IPS DF 6.9 (cell line): ENCODE measurements at regions not wholly inside any gene's neighbourhood (a gene's known extent, or its start where the extent isn't known, plus 50 kb on each side); places are given as distances from the start of the nearest gene placed in this dataset.

Experiments used
- DNase-seq: peaks from one replicate; pipeline ENCODE4 v3.0.0-alpha.2; 2013; ENCODE audit warnings: low read depth, low spot score
- H3K27ac ChIP-seq: one replicate; pipeline ENCODE4 v1.5.1; 2013; ENCODE audit warnings: low read length, control low read depth
- H3K27me3 ChIP-seq: 2 replicates; pipeline ENCODE4 v1.6.1; 2013; ENCODE audit warnings: mild to moderate bottlenecking, low read length; ENCODE audit not compliant: control insufficient read depth, insufficient read depth
- H3K36me3 ChIP-seq: 2 replicates; pipeline ENCODE4 v1.6.1; 2013; ENCODE audit warnings: low read length; ENCODE audit not compliant: control insufficient read depth, insufficient read depth
- H3K4me1 ChIP-seq: 2 replicates; pipeline ENCODE4 v1.6.1; 2013; ENCODE audit warnings: low read length; ENCODE audit not compliant: control insufficient read depth, insufficient read depth
- H3K4me3 ChIP-seq: 2 replicates; pipeline ENCODE4 v1.5.1; 2013; ENCODE audit warnings: mild to moderate bottlenecking, low read length
- H3K9me3 ChIP-seq: 2 replicates; pipeline ENCODE4 v1.6.1; 2013; ENCODE audit warnings: low read length, inconsistent platforms; ENCODE audit not compliant: control insufficient read depth, insufficient read depth
- WGBS: extraction: QIAGEN DNeasy Blood & Tissue Kit; methylation state at CpG from one replicate; pipeline ENCODE4 v1.1.7; 2013; ENCODE audit warnings: mixed read lengths, missing lambda C conversion rate; ENCODE audit not compliant: insufficient read length, insufficient coverage; 5-methylcytosine and 5-hydroxymethylcytosine counted together

- no peak for DNase-seq
- no CpG with 5 or more reads among the region's 2 CpGs for WGBS
- H3K4me3 ChIP-seq, result no peak overlapping the region
- H3K4me1 ChIP-seq, result no peaks in the 10 kb centered on the region
- no peak overlapping the region for H3K27ac ChIP-seq
- no peaks in the 10 kb centered on the region for H3K36me3 ChIP-seq
- no peaks in the 10 kb centered on the region for H3K27me3 ChIP-seq
- H3K9me3 ChIP-seq, result no peaks in the 10 kb centered on the region; the same call in 1 of the 2 replicates
These were observed 141.5 kb upstream of the FST start for GRCh38 chr5:53338971-53339370.

- Histone ChIP-seq H3K9me3 (no peaks in the 10 kb centered on the region; the same call in 1 of the 2 replicates), H3K36me3 (no peaks in the 10 kb centered on the region), H3K27ac (no peak overlapping the region), H3K4me3 (no peak overlapping the region), H3K27me3 (no peaks in the 10 kb centered on the region), H3K4me1 (no peaks in the 10 kb centered on the region)
- WGBS, result no CpG with 5 or more reads among the region's 2 CpGs
- no peak for DNase-seq
These were observed 140.4 kb upstream of the FST start for GRCh38 chr5:53339962-53340540.

- Histone ChIP-seq H3K4me1 (no peaks in the 10 kb centered on the region), H3K4me3 (no peak overlapping the region), H3K27me3 (no peaks in the 10 kb centered on the region), H3K9me3 (no peaks in the 10 kb centered on the region; the same call in 1 of the 2 replicates), H3K27ac (no peak overlapping the region), H3K36me3 (no peaks in the 10 kb centered on the region)
- DNase-seq, result no peak
- WGBS, result no CpG with 5 or more reads among the region's 3 CpGs
These were observed 139.3 kb upstream of the FST start for GRCh38 chr5:53340956-53341750.

GRCh38 chr5:53342236-53342635 is 138.2 kb upstream of the FST start:
- DNase-seq, result no peak
- H3K4me3 ChIP-seq, result no peak overlapping the region
- no peaks in the 10 kb centered on the region; the same call in 1 of the 2 replicates for H3K9me3 ChIP-seq
- no peaks in the 10 kb centered on the region for H3K4me1 ChIP-seq
- no peaks in the 10 kb centered on the region for H3K27me3 ChIP-seq
- H3K27ac ChIP-seq, result no peak overlapping the region
- no peaks in the 10 kb centered on the region for H3K36me3 ChIP-seq

GRCh38 chr5:53343187-53343586 is 137.2 kb upstream of the FST start:
- H3K4me1 ChIP-seq, result no peaks in the 10 kb centered on the region
- no peaks in the 10 kb centered on the region for H3K36me3 ChIP-seq
- H3K9me3 ChIP-seq, result no peaks in the 10 kb centered on the region; the same call in 1 of the 2 replicates
- H3K27me3 ChIP-seq, result no peaks in the 10 kb centered on the region
- WGBS, result no CpG with 5 or more reads among the region's 2 CpGs
- H3K4me3 ChIP-seq, result no peak overlapping the region
- DNase-seq, result no peak
- no peak overlapping the region for H3K27ac ChIP-seq

- DNase-seq, result no peak
- WGBS, result no CpG with 5 or more reads among the region's 5 CpGs
- no peak overlapping the region for H3K4me3 ChIP-seq
These were observed 130.1 kb upstream of the FST start for GRCh38 chr5:53350368-53350767.

GRCh38 chr5:53350991-53351770 is 129.2 kb upstream of the FST start:
- Histone ChIP-seq H3K4me3 (no peak overlapping the region), H3K36me3 (no peaks in the 10 kb centered on the region), H3K9me3 (no peaks in the 10 kb centered on the region), H3K27me3 (no peaks in the 10 kb centered on the region), H3K27ac (no peak overlapping the region), H3K4me1 (no peaks in the 10 kb centered on the region)
- DNase-seq, result no peak
- WGBS, result no CpG with 5 or more reads among the region's 4 CpGs

More at GRCh38 chr5:53350368-53350767, 130.1 kb upstream of the FST start:
- no peaks in the 10 kb centered on the region for H3K9me3 ChIP-seq
- H3K27ac ChIP-seq, result no peak overlapping the region
- no peaks in the 10 kb centered on the region for H3K27me3 ChIP-seq
- no peaks in the 10 kb centered on the region for H3K36me3 ChIP-seq
- H3K4me1 ChIP-seq, result no peaks in the 10 kb centered on the region

GRCh38 chr5:53355316-53355715 is 125.1 kb upstream of the FST start:
- no peaks in the 10 kb centered on the region for H3K9me3 ChIP-seq
- no peak for DNase-seq
- H3K36me3 ChIP-seq, result no peaks in the 10 kb centered on the region
- no peak overlapping the region for H3K27ac ChIP-seq
- H3K4me1 ChIP-seq, result no peaks in the 10 kb centered on the region
- H3K4me3 ChIP-seq, result no peak overlapping the region
- no CpG with 5 or more reads among the region's 5 CpGs for WGBS
- no peaks in the 10 kb centered on the region for H3K27me3 ChIP-seq

GRCh38 chr5:53355931-53356330 is 124.5 kb upstream of the FST start:
- WGBS, result no CpG with 5 or more reads among the region's 1 CpG

GRCh38 chr5:53357439-53357838 is 123.0 kb upstream of the FST start:
- Histone ChIP-seq H3K9me3 (no peaks in the 10 kb centered on the region), H3K27me3 (no peaks in the 10 kb centered on the region), H3K36me3 (no peaks in the 10 kb centered on the region), H3K27ac (no peak overlapping the region), H3K4me3 (no peak overlapping the region), H3K4me1 (no peaks in the 10 kb centered on the region)
- no peak for DNase-seq
- WGBS, result no CpG with 5 or more reads among the region's 4 CpGs

More at GRCh38 chr5:53355931-53356330, 124.5 kb upstream of the FST start:
- Histone ChIP-seq H3K36me3 (no peaks in the 10 kb centered on the region), H3K4me1 (no peaks in the 10 kb centered on the region), H3K27ac (no peak overlapping the region), H3K9me3 (no peaks in the 10 kb centered on the region), H3K4me3 (no peak overlapping the region), H3K27me3 (no peaks in the 10 kb centered on the region)
- no peak for DNase-seq
